WTC11 (cell line): ENCODE measurements at regions not wholly inside any gene's neighbourhood (a gene's known extent, or its start where the extent isn't known, plus 50 kb on each side); places are given as distances from the start of the nearest gene placed in this dataset.

Experiments
- ATAC-seq: fragments of 200-7000 bp; cut with Tn5 transposase; 2 replicates; pipeline ENCODE4 v1.10.0; 2021; ENCODE audit warnings: mild to moderate bottlenecking, moderate library complexity
- CTCF ChIA-PET: fragments of 300-600 bp; sonication (Branson Sonifier 250); formaldehyde crosslinking; loops from one replicate; lab custom pipeline; 2021; ENCODE audit warnings: antibody characterized with exemption; lab: Charles Lee
- POLR2A ChIA-PET: fragments of 350-600 bp; sonication (Branson Sonifier 250); formaldehyde crosslinking; loops from one replicate; lab custom pipeline; 2021; ENCODE audit warnings: antibody characterized with exemption; lab: Charles Lee
- DNase-seq: peaks from one replicate; pipeline ENCODE4 v3.0.0; 2021; ENCODE audit warnings: low spot score
- H3K27ac Mint-ChIP-seq: 2 replicates; pipeline ENCODE4 v1.8.0; 2021; ENCODE audit warnings: mixed read lengths
- H3K27me3 Mint-ChIP-seq: 2 replicates; pipeline ENCODE4 v1.8.0; 2021; ENCODE audit warnings: low read depth, mild to moderate bottlenecking, moderate library complexity, mixed read lengths
- H3K36me3 Mint-ChIP-seq: 2 replicates; pipeline ENCODE4 v1.8.0; 2021; ENCODE audit warnings: mixed read lengths
- H3K4me1 Mint-ChIP-seq: 2 replicates; pipeline ENCODE4 v1.8.0; 2022; ENCODE audit warnings: mixed read lengths
- H3K4me3 Mint-ChIP-seq: 2 replicates; pipeline ENCODE4 v1.8.0; 2021; ENCODE audit warnings: mild to moderate bottlenecking, moderate library complexity, mixed read lengths
- H3K9me3 Mint-ChIP-seq: 2 replicates; pipeline ENCODE4 v1.8.0; 2021; ENCODE audit warnings: mixed read lengths
- ATF2 ChIP-seq: sonication (generic); formaldehyde crosslinking; IDR thresholded peaks from 2 replicates; pipeline ENCODE4 v1.8.1; 2022; ENCODE audit warnings: low read depth, missing genetic modification reagents, borderline replicate concordance
- ELF4 ChIP-seq: sonication (generic); formaldehyde crosslinking; IDR thresholded peaks from 2 replicates; pipeline ENCODE4 v1.8.1; 2022; ENCODE audit warnings: low read depth, mild to moderate bottlenecking, moderate library complexity, missing genetic modification reagents
- FOXK1 ChIP-seq: sonication (generic); formaldehyde crosslinking; IDR thresholded peaks from 2 replicates; pipeline ENCODE4 v1.8.0; 2022; ENCODE audit warnings: mild to moderate bottlenecking, moderate library complexity, missing genetic modification reagents
- GABPB1 ChIP-seq: sonication (generic); formaldehyde crosslinking; IDR thresholded peaks from 2 replicates; pipeline ENCODE4 v1.8.1; 2023; ENCODE audit warnings: mild to moderate bottlenecking, missing genetic modification reagents
- GRHL2 ChIP-seq: fragments of 250-450 bp; sonication (Bioruptor Pico); IDR thresholded peaks from 2 replicates; pipeline ENCODE4 v1.8.0; 2022; ENCODE audit warnings: mild to moderate bottlenecking, moderate library complexity; ENCODE audit not compliant: insufficient replicate concordance, severe bottlenecking
- IRF1 ChIP-seq: sonication (generic); formaldehyde crosslinking; IDR thresholded peaks from 2 replicates; pipeline ENCODE4 v1.8.0; 2023; ENCODE audit warnings: missing genetic modification reagents
- NFATC4 ChIP-seq: fragments of 250-450 bp; sonication (Bioruptor Pico); IDR thresholded peaks from 2 replicates; pipeline ENCODE4 v1.9.0; 2021; ENCODE audit warnings: mild to moderate bottlenecking
- NR3C1 ChIP-seq: sonication (generic); formaldehyde crosslinking; conservative IDR thresholded peaks from 2 replicates; pipeline ENCODE4 v1.8.1; 2023; ENCODE audit warnings: low read depth, mild to moderate bottlenecking, missing genetic modification reagents
- SMAD3 ChIP-seq: sonication (generic); formaldehyde crosslinking; IDR thresholded peaks from 2 replicates; pipeline ENCODE4 v1.8.0; 2022; ENCODE audit warnings: missing genetic modification reagents, mild to moderate bottlenecking, borderline replicate concordance
- SP1 ChIP-seq: sonication (generic); formaldehyde crosslinking; conservative IDR thresholded peaks from 2 replicates; pipeline ENCODE4 v1.8.1; 2022; ENCODE audit warnings: missing genetic modification reagents
- TEAD1 ChIP-seq: sonication (generic); formaldehyde crosslinking; IDR thresholded peaks from 2 replicates; pipeline ENCODE4 v1.8.0; 2022; ENCODE audit warnings: mild to moderate bottlenecking, missing genetic modification reagents
- ZBTB21 ChIP-seq: sonication (generic); formaldehyde crosslinking; IDR thresholded peaks from 2 replicates; pipeline ENCODE4 v1.8.1; 2023; ENCODE audit warnings: mild to moderate bottlenecking, missing genetic modification reagents, borderline replicate concordance
- ZNF512 ChIP-seq: sonication (generic); formaldehyde crosslinking; IDR thresholded peaks from 2 replicates; pipeline ENCODE4 v1.8.1; 2022; ENCODE audit warnings: missing genetic modification reagents, borderline replicate concordance
- TF ChIP-seq, protein P1 (sequence below): fragments of 200-600 bp; IDR thresholded peaks from 2 replicates; pipeline ENCODE4 v1.8.0; 2022; ENCODE audit warnings: antibody characterized with exemption
- TF ChIP-seq, protein P2 (sequence below): fragments of 250-450 bp; sonication (Bioruptor Pico); IDR thresholded peaks from 2 replicates; pipeline ENCODE4 v1.9.0; 2021; ENCODE audit warnings: mild to moderate bottlenecking, borderline replicate concordance

DNA sequence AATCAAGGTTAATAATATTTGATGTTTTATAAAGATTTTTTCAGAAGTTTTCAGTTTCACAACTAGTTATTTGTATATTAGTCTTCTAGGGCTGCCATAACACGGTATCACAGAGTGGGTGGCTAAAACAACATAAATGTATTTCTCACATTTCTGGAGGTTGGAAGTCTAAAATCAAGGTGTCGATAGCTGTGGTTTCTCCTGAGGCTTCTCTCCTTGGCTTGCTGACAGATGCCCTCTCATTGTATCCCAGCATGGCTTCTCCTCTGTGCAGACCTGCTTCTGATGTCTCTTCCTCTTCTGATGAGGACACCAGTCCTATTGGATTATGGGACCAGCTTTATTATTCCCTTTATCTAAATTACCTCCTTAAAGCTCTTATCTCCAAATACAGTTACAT is 1456.6 kb downstream of the STIM2 start:
- CTCF ChIA-PET: no interaction called here
- Mint-ChIP-seq H3K4me3 (no peak overlapping the region), H3K36me3 (no peaks in the 10 kb centered on the region), H3K9me3 (no peaks in the 10 kb centered on the region), H3K4me1 (peaks cover 6% of the 10 kb centered on the region)
- no peak for ATAC-seq
- DNase-seq: no peak
- POLR2A ChIA-PET: no interaction called here
- TF ChIP-seq GABPB1 (CRISPR knock-in tag) (no peak), NFATC4 (CRISPR knock-in tag) (no peak)
- TF ChIP-seq, all 79 proteins: peak for 0
- Mint-ChIP-seq H3K27me3 (no peaks in the 10 kb centered on the region), H3K27ac (no peak overlapping the region)

- H3K9me3 Mint-ChIP-seq: peaks cover 3% of the 10 kb centered on the region; the same call in 1 of the 2 replicates
- DNase-seq (no peak), ATAC-seq (no peak)
- no peaks in the 10 kb centered on the region for H3K27me3 Mint-ChIP-seq
- CTCF ChIA-PET: no interaction called here
- peaks cover 7% of the 10 kb centered on the region; the same call in 1 of the 2 replicates for H3K4me1 Mint-ChIP-seq
- TF ChIP-seq SP1 (no peak), TEAD1 (CRISPR knock-in tag) (no peak), SMAD3 (CRISPR knock-in tag) (no peak), IRF1 (CRISPR knock-in tag) (no peak), GRHL2 (no peak), NR3C1 (CRISPR knock-in tag) (no peak)
- POLR2A ChIA-PET: no interaction called here
- no peak overlapping the region for H3K27ac Mint-ChIP-seq
- H3K4me3 Mint-ChIP-seq: no peak overlapping the region
- no peaks in the 10 kb centered on the region for H3K36me3 Mint-ChIP-seq
Measured at GRCh38 chr4:28334249-28334648, 1473.6 kb downstream of the STIM2 start.

GRCh38 chr4:28341784-28342183 is 1481.1 kb downstream of the STIM2 start:
- no peak for DNase-seq
- H3K9me3 Mint-ChIP-seq: peaks cover 29% of the 10 kb centered on the region
- ATAC-seq: no peak
- POLR2A ChIA-PET: no interaction called here
- H3K4me1 Mint-ChIP-seq: peaks cover 9% of the 10 kb centered on the region
- TF ChIP-seq FOXK1 (CRISPR knock-in tag): no peak
- TF ChIP-seq, protein P1, sequence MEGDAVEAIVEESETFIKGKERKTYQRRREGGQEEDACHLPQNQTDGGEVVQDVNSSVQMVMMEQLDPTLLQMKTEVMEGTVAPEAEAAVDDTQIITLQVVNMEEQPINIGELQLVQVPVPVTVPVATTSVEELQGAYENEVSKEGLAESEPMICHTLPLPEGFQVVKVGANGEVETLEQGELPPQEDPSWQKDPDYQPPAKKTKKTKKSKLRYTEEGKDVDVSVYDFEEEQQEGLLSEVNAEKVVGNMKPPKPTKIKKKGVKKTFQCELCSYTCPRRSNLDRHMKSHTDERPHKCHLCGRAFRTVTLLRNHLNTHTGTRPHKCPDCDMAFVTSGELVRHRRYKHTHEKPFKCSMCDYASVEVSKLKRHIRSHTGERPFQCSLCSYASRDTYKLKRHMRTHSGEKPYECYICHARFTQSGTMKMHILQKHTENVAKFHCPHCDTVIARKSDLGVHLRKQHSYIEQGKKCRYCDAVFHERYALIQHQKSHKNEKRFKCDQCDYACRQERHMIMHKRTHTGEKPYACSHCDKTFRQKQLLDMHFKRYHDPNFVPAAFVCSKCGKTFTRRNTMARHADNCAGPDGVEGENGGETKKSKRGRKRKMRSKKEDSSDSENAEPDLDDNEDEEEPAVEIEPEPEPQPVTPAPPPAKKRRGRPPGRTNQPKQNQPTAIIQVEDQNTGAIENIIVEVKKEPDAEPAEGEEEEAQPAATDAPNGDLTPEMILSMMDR: no peak
- TF ChIP-seq ZBTB21 (CRISPR knock-in tag): no peak
- TF ChIP-seq, protein P2, sequence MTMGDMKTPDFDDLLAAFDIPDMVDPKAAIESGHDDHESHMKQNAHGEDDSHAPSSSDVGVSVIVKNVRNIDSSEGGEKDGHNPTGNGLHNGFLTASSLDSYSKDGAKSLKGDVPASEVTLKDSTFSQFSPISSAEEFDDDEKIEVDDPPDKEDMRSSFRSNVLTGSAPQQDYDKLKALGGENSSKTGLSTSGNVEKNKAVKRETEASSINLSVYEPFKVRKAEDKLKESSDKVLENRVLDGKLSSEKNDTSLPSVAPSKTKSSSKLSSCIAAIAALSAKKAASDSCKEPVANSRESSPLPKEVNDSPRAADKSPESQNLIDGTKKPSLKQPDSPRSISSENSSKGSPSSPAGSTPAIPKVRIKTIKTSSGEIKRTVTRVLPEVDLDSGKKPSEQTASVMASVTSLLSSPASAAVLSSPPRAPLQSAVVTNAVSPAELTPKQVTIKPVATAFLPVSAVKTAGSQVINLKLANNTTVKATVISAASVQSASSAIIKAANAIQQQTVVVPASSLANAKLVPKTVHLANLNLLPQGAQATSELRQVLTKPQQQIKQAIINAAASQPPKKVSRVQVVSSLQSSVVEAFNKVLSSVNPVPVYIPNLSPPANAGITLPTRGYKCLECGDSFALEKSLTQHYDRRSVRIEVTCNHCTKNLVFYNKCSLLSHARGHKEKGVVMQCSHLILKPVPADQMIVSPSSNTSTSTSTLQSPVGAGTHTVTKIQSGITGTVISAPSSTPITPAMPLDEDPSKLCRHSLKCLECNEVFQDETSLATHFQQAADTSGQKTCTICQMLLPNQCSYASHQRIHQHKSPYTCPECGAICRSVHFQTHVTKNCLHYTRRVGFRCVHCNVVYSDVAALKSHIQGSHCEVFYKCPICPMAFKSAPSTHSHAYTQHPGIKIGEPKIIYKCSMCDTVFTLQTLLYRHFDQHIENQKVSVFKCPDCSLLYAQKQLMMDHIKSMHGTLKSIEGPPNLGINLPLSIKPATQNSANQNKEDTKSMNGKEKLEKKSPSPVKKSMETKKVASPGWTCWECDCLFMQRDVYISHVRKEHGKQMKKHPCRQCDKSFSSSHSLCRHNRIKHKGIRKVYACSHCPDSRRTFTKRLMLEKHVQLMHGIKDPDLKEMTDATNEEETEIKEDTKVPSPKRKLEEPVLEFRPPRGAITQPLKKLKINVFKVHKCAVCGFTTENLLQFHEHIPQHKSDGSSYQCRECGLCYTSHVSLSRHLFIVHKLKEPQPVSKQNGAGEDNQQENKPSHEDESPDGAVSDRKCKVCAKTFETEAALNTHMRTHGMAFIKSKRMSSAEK (CRISPR knock-in tag): no peak
- TF ChIP-seq ELF4 (CRISPR knock-in tag): no peak
- TF ChIP-seq ATF2 (CRISPR knock-in tag): no peak
- no peak for TF ChIP-seq ZNF512 (CRISPR knock-in tag)
- peaks cover 24% of the 10 kb centered on the region for H3K36me3 Mint-ChIP-seq
- no peak overlapping the region for H3K4me3 Mint-ChIP-seq
- H3K27me3 Mint-ChIP-seq: no peaks in the 10 kb centered on the region
- CTCF ChIA-PET: no interaction called here
- no peak overlapping the region for H3K27ac Mint-ChIP-seq
